Hepatocyte (in vitro differentiated cells): ENCODE measurements at regions not wholly inside any gene's neighbourhood (a gene's known extent, or its start where the extent isn't known, plus 50 kb on each side); places are given as distances from the start of the nearest gene placed in this dataset.

ENCODE experiments used
- DNase-seq: peaks from one replicate; pipeline ENCODE4 v3.0.0-alpha.2; 2016; ENCODE audit warnings: low spot score
- H2AFZ ChIP-seq: fragments of 200-600 bp; sonication (generic); 2 replicates; pipeline ENCODE4 v1.6.0; 2016; ENCODE audit warnings: antibody characterized with exemption, mild to moderate bottlenecking
- H3K27ac ChIP-seq: fragments of 200-600 bp; sonication (generic); 2 replicates; pipeline ENCODE4 v1.5.1; 2016; ENCODE audit warnings: mild to moderate bottlenecking
- H3K27me3 ChIP-seq: fragments of 200-600 bp; sonication (generic); 2 replicates; pipeline ENCODE4 v1.6.1; 2016
- H3K36me3 ChIP-seq: fragments of 200-600 bp; sonication (generic); replicated peaks from 2 replicates; pipeline ENCODE4 v1.5.1; 2016; ENCODE audit warnings: low read depth; ENCODE audit not compliant: insufficient read depth
- H3K4me1 ChIP-seq: fragments of 200-600 bp; sonication (generic); 2 replicates; pipeline ENCODE4 v1.5.1; 2016; ENCODE audit warnings: mild to moderate bottlenecking, moderate library complexity; ENCODE audit not compliant: insufficient read depth
- H3K4me2 ChIP-seq: fragments of 200-600 bp; sonication (generic); 2 replicates; pipeline ENCODE4 v1.6.0; 2016
- H3K4me3 ChIP-seq: fragments of 200-600 bp; sonication (generic); 2 replicates; pipeline ENCODE4 v1.5.1; 2016; ENCODE audit warnings: mild to moderate bottlenecking
- H3K79me2 ChIP-seq: fragments of 200-600 bp; sonication (generic); 2 replicates; pipeline ENCODE4 v1.6.0; 2017; ENCODE audit warnings: mild to moderate bottlenecking
- H3K9me2 ChIP-seq: fragments of 200-600 bp; sonication (generic); replicated peaks from 2 replicates; pipeline ENCODE4 v1.6.0; 2017; ENCODE audit warnings: mild to moderate bottlenecking; ENCODE audit not compliant: insufficient read depth
- H3K9me3 ChIP-seq: fragments of 200-600 bp; sonication (generic); 2 replicates; pipeline ENCODE4 v1.5.1; 2016; ENCODE audit warnings: low read depth, mild to moderate bottlenecking
- H4K20me1 ChIP-seq: fragments of 200-600 bp; sonication (generic); 2 replicates; pipeline ENCODE4 v1.6.0; 2016; ENCODE audit warnings: mild to moderate bottlenecking; ENCODE audit not compliant: insufficient read depth, poor library complexity, severe bottlenecking
- CTCF ChIP-seq: fragments of 200-600 bp; sonication (generic); IDR thresholded peaks from 2 replicates; pipeline ENCODE4 v1.5.1; 2016; ENCODE audit warnings: antibody characterized with exemption, mild to moderate bottlenecking; ENCODE audit not compliant: poor library complexity
- EZH2 ChIP-seq: fragments of 200-600 bp; sonication (generic); IDR thresholded peaks from 2 replicates; pipeline ENCODE4 v1.6.1; 2016; ENCODE audit warnings: antibody characterized with exemption, mild to moderate bottlenecking, borderline replicate concordance
- EZH2phosphoT487 ChIP-seq: fragments of 200-600 bp; sonication (generic); IDR thresholded peaks from one replicate; pipeline ENCODE4 v1.6.1; 2018; ENCODE audit warnings: antibody characterized with exemption, mild to moderate bottlenecking, low read depth, moderate library complexity; ENCODE audit not compliant: unreplicated experiment, severe bottlenecking
- WGBS: methylation state at CpG from one replicate; pipeline ENCODE4 v1.1.6; 2016; ENCODE audit warnings: low lambda C conversion rate; ENCODE audit errors: missing lambda C conversion rate; 5-methylcytosine and 5-hydroxymethylcytosine counted together

DNA sequence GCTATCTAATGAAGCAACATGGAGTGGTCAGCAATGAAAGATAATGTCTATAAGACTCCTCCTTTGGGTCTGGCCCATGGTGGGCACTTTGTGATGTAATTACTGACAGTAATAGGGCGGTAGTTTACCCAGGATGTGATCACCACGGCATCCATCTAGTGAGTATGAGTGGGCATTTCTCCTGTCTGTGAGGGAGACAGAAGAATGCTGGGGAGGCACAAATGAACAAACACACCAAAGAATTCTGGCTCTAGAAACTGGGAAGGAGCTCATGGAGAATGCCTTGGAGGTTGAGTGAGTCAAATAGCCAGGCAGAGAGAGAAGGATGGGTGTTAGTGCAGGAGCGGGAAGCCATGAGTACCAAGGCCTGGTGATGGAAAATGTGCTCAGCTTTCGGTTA is 217.5 kb downstream of the WNT5A start:
- H2AFZ ChIP-seq: no peak overlapping the region
- no peaks in the 10 kb centered on the region for H4K20me1 ChIP-seq
- H3K4me2 ChIP-seq: no peak overlapping the region
- H3K9me3 ChIP-seq: no peaks in the 10 kb centered on the region
- TF ChIP-seq CTCF: no peak
- TF ChIP-seq EZH2: no peak
- no peak for TF ChIP-seq EZH2phosphoT487
- DNase-seq: no peak
- no peaks in the 10 kb centered on the region for H3K36me3 ChIP-seq
- H3K4me3 ChIP-seq: no peak overlapping the region
- 98% methylated on average over 4 of the region's 4 CpGs for WGBS
- H3K9me2 ChIP-seq: no peaks in the 10 kb centered on the region
- no peaks in the 10 kb centered on the region for H3K27me3 ChIP-seq
- H3K4me1 ChIP-seq: no peaks in the 10 kb centered on the region
- H3K27ac ChIP-seq: no peak overlapping the region
- no peaks in the 10 kb centered on the region for H3K79me2 ChIP-seq

DNA sequence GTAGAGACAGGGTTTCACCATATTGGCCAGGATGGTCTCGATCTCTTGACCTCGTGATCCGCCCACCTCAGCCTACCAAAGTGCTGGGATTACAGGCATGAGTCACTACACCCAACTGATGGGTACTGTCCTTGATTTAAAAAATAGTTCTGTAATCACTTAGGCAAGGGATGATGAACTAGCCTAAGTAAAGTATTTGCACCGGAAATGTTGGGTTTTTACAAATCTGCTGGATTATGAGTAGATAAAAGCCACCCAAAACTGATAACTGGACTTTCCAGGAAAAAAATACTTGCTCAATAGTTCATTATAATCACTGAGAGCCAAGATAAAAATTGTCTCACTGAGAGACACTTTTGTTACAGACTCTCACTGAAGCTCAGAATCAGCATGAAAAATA is 218.0 kb downstream of the WNT5A start:
- Histone ChIP-seq H3K79me2 (no peaks in the 10 kb centered on the region), H3K36me3 (no peaks in the 10 kb centered on the region), H3K9me3 (no peaks in the 10 kb centered on the region), H3K4me1 (no peaks in the 10 kb centered on the region), H3K27ac (no peak overlapping the region), H3K4me2 (no peak overlapping the region), H3K4me3 (no peak overlapping the region), H3K9me2 (no peaks in the 10 kb centered on the region), H4K20me1 (no peaks in the 10 kb centered on the region), H2AFZ (no peak overlapping the region), H3K27me3 (no peaks in the 10 kb centered on the region)
- TF ChIP-seq EZH2 (no peak), CTCF (no peak), EZH2phosphoT487 (no peak)
- whole genome bisulfite sequencing: 82% methylated on average over 4 of the region's 4 CpGs
- no peak for DNase-seq

GRCh38 chr3:55267206-55267930 is 219.7 kb downstream of the WNT5A start:
- no peak overlapping the region for H2AFZ ChIP-seq
- H3K79me2 ChIP-seq: no peaks in the 10 kb centered on the region
- no peak for DNase-seq
- 85% methylated on average over 2 of the region's 2 CpGs for WGBS
- H3K27ac ChIP-seq: no peak overlapping the region
- H3K4me3 ChIP-seq: no peak overlapping the region
- no peak overlapping the region for H3K4me2 ChIP-seq
- H4K20me1 ChIP-seq: no peaks in the 10 kb centered on the region
- H3K27me3 ChIP-seq: no peaks in the 10 kb centered on the region
- H3K9me2 ChIP-seq: no peaks in the 10 kb centered on the region
- TF ChIP-seq EZH2 (no peak), CTCF (no peak), EZH2phosphoT487 (no peak)
- no peaks in the 10 kb centered on the region for H3K4me1 ChIP-seq
- H3K36me3 ChIP-seq: no peaks in the 10 kb centered on the region
- no peaks in the 10 kb centered on the region for H3K9me3 ChIP-seq
